H1 (cell line): ENCODE measurements at regions not wholly inside any gene's neighbourhood (a gene's known extent, or its start where the extent isn't known, plus 50 kb on each side); places are given as distances from the start of the nearest gene placed in this dataset.

Experiments used
- CTCF ChIA-PET: fragments of 300-600 bp; sonication (Branson Sonifier 250); formaldehyde crosslinking; loops from one replicate; lab custom pipeline; 2021; ENCODE audit not compliant: partially characterized antibody; lab: Charles Lee
- POLR2A ChIA-PET: fragments of 300-600 bp; sonication (Branson Sonifier 250); formaldehyde crosslinking; loops from one replicate; lab custom pipeline; 2021; ENCODE audit warnings: inconsistent platforms; ENCODE audit not compliant: partially characterized antibody; lab: Charles Lee
- DNase-seq, 2 experiments: peaks; one replicate each; pipeline versions ENCODE4 v3.0.0 to v3.0.0-alpha.2; 2010 to 2022; ENCODE audit warnings: low spot score in 2 of 2, low read depth in 1 of 2, mixed read lengths in 1 of 2
- FAIRE-seq: peaks from 2 replicates; lab custom pipeline; 2011; peaks lifted over from hg19 to GRCh38; lab: Jason Lieb, UNC
- H2AFZ ChIP-seq: 2 replicates; pipeline ENCODE4 v1.8.1; 2012; ENCODE audit warnings: low read length, inconsistent platforms
- H2AK5ac ChIP-seq: 2 replicates; pipeline ENCODE4 v1.6.1; 2013; ENCODE audit warnings: low read depth, low read length
- H2BK120ac ChIP-seq: replicated peaks from 2 replicates; pipeline ENCODE3; 2013; ENCODE audit warnings: low read depth, low read length, inconsistent platforms
- H2BK12ac ChIP-seq: 2 replicates; pipeline ENCODE4 v1.6.1; 2013; ENCODE audit warnings: low read depth, low read length
- H2BK15ac ChIP-seq: 2 replicates; pipeline ENCODE4 v1.6.1; 2013; ENCODE audit warnings: low read length
- H2BK20ac ChIP-seq: 2 replicates; pipeline ENCODE4 v1.6.1; 2013; ENCODE audit warnings: low read length
- H2BK5ac ChIP-seq: 2 replicates; pipeline ENCODE4 v1.6.1; 2013; ENCODE audit warnings: low read depth, low read length
- H3K14ac ChIP-seq: 2 replicates; pipeline ENCODE4 v1.6.1; 2013; ENCODE audit warnings: inconsistent platforms; ENCODE audit not compliant: insufficient read length
- H3K18ac ChIP-seq: 2 replicates; pipeline ENCODE4 v1.6.1; 2013; ENCODE audit warnings: low read length; ENCODE audit errors: extremely low read depth
- H3K23ac ChIP-seq: 2 replicates; pipeline ENCODE4 v1.6.1; 2013; ENCODE audit warnings: inconsistent platforms; ENCODE audit not compliant: insufficient read length
- H3K23me2 ChIP-seq: 2 replicates; pipeline ENCODE4 v1.6.1; 2013; ENCODE audit warnings: low read depth, low read length
- H3K27ac ChIP-seq: 2 replicates; pipeline ENCODE4 v1.6.1; 2011; ENCODE audit warnings: low read depth, low read length, inconsistent platforms
- H3K27me3 ChIP-seq, 4 experiments: replicated peaks in 1 of 4; 1 replicate in 1 of 4; 2 replicates in 3 of 4; pipeline versions ENCODE4 v1.6.1 to v1.8.1; 2011 to 2013; ENCODE audit warnings: low read length in 3 of 4, mild to moderate bottlenecking in 3 of 4, inconsistent platforms in 2 of 4, mixed read lengths in 2 of 4, moderate library complexity in 1 of 4; ENCODE audit not compliant: control insufficient read depth in 3 of 4, insufficient read depth in 3 of 4; ENCODE audit errors: extremely low read depth in 1 of 4
- H3K36me3 ChIP-seq, 4 experiments: 2 replicates each; pipeline versions ENCODE4 v1.6.1 to v1.8.1; 2011 to 2013; ENCODE audit warnings: mild to moderate bottlenecking in 4 of 4, low read length in 3 of 4, moderate library complexity in 2 of 4, control low read depth in 1 of 4, inconsistent platforms in 1 of 4; ENCODE audit not compliant: insufficient read depth in 4 of 4, control insufficient read depth in 2 of 4
- H3K4ac ChIP-seq: replicated peaks from 2 replicates; pipeline ENCODE3; 2013; ENCODE audit warnings: low read length, low read depth, mixed read lengths, inconsistent platforms; ENCODE audit not compliant: insufficient read length
- H3K4me1 ChIP-seq, 4 experiments: replicated peaks in 1 of 4; 1 replicate in 1 of 4; 2 replicates in 3 of 4; pipeline versions ENCODE4 v1.6.1 to v1.8.1; 2011 to 2013; ENCODE audit warnings: low read length in 3 of 4, inconsistent platforms in 2 of 4, mixed read lengths in 1 of 4; ENCODE audit not compliant: insufficient read depth in 4 of 4, control insufficient read depth in 3 of 4
- H3K4me2 ChIP-seq, 2 experiments: 2 replicates each; pipeline versions ENCODE4 v1.6.1 to v1.8.1; 2011 to 2013; ENCODE audit warnings: low read depth in 2 of 2, low read length in 2 of 2, control low read depth in 1 of 2, inconsistent platforms in 1 of 2, mild to moderate bottlenecking in 1 of 2; ENCODE audit not compliant: insufficient read depth in 1 of 2
- H3K4me3 ChIP-seq, 4 experiments: fragments of 200-600, 300-600 bp in 1 of 4; sonication (generic), shearing (Covaris generic), sonication (Bioruptor Twin) in 1 of 4; 2 replicates each; pipeline versions ENCODE4 v1.5.1 to v1.8.1; 2011 to 2016; ENCODE audit warnings: low read length in 4 of 4, low read depth in 3 of 4, control low read depth in 2 of 4, inconsistent platforms in 2 of 4, mild to moderate bottlenecking in 2 of 4, mixed read lengths in 1 of 4, moderate library complexity in 1 of 4; ENCODE audit not compliant: insufficient read depth in 2 of 4; ENCODE audit errors: extremely low read depth in 1 of 4
- H3K56ac ChIP-seq: replicated peaks from 2 replicates; pipeline ENCODE3; 2013; ENCODE audit warnings: low read depth, mild to moderate bottlenecking, mixed read lengths, low read length, inconsistent platforms; ENCODE audit not compliant: insufficient read length
- H3K79me1 ChIP-seq: 2 replicates; pipeline ENCODE4 v1.6.1; 2013; ENCODE audit warnings: low read depth, low read length, control low read depth
- H3K79me2 ChIP-seq, 2 experiments: 2 replicates each; pipeline versions ENCODE4 v1.6.1 to v1.8.1; 2012 to 2013; ENCODE audit warnings: low read length in 2 of 2, mild to moderate bottlenecking in 2 of 2, inconsistent platforms in 1 of 2; ENCODE audit not compliant: insufficient read depth in 2 of 2, control insufficient read depth in 1 of 2
- H3K9ac ChIP-seq, 4 experiments: replicated peaks in 1 of 4; 1 replicate in 1 of 4; 2 replicates in 3 of 4; pipeline versions ENCODE4 v1.6.1 to v1.8.1; 2011 to 2013; ENCODE audit warnings: low read depth in 3 of 4, low read length in 3 of 4, control low read depth in 2 of 4, mild to moderate bottlenecking in 2 of 4, moderate library complexity in 2 of 4, inconsistent platforms in 1 of 4; ENCODE audit errors: extremely low read depth in 1 of 4
- H3K9me3 ChIP-seq, 2 experiments: 2 replicates each; pipeline versions ENCODE4 v1.6.1 to v1.8.1; 2012 to 2013; ENCODE audit warnings: mild to moderate bottlenecking in 2 of 2, moderate library complexity in 2 of 2, control low read depth in 1 of 2, inconsistent platforms in 1 of 2, low read depth in 1 of 2, low read length in 1 of 2, mixed read lengths in 1 of 2; ENCODE audit not compliant: insufficient read depth in 2 of 2
- H4K20me1 ChIP-seq, 2 experiments: replicated peaks in 1 of 2; 2 replicates each; pipeline versions ENCODE3 to v1.8.1; 2011 to 2013; ENCODE audit warnings: inconsistent platforms in 2 of 2, low read length in 2 of 2, mild to moderate bottlenecking in 1 of 2; ENCODE audit not compliant: insufficient read depth in 2 of 2, control insufficient read depth in 1 of 2
- H4K5ac ChIP-seq: 2 replicates; pipeline ENCODE4 v1.6.1; 2013; ENCODE audit warnings: low read length, low read depth, mixed read lengths, inconsistent platforms; ENCODE audit not compliant: insufficient read length
- H4K8ac ChIP-seq: 2 replicates; pipeline ENCODE4 v1.8.0; 2013; ENCODE audit warnings: mild to moderate bottlenecking, moderate library complexity, low read length, inconsistent platforms; ENCODE audit not compliant: insufficient read depth; ENCODE audit errors: extremely low read depth
- H4K91ac ChIP-seq: replicated peaks from 2 replicates; pipeline ENCODE3; 2013; ENCODE audit warnings: low read length, mixed read lengths, inconsistent platforms; ENCODE audit not compliant: insufficient read length
- ASH2L ChIP-seq: fragments of 200-600, 300-600 bp; sonication (generic); IDR thresholded peaks from one replicate; pipeline ENCODE4 v1.7.1; 2017; ENCODE audit warnings: low read length
- CBX5 ChIP-seq: fragments of 300-800, 300-1000 bp; sonication (generic); IDR thresholded peaks from 2 replicates; pipeline ENCODE4 v1.7.1; 2016; ENCODE audit warnings: antibody characterized with exemption, low read length, low read depth
- CHD1 ChIP-seq: IDR thresholded peaks from 2 replicates; pipeline ENCODE4 v1.6.1; 2012; ENCODE audit warnings: low read depth, low read length, improper control_type of control experiment
- E2F6 ChIP-seq: IDR thresholded peaks from 2 replicates; pipeline ENCODE4 v1.6.1; 2012; ENCODE audit warnings: inconsistent platforms
- EZH2 ChIP-seq: fragments of 200-600 bp; sonication (generic); IDR thresholded peaks from 2 replicates; pipeline ENCODE4 v1.7.1; 2012; ENCODE audit warnings: low read depth, mild to moderate bottlenecking, moderate library complexity, low read length, inconsistent platforms; ENCODE audit not compliant: severe bottlenecking
- FOSL1 ChIP-seq: IDR thresholded peaks from 2 replicates; pipeline ENCODE4 v1.6.1; 2011; ENCODE audit warnings: mild to moderate bottlenecking, low read depth, low read length, moderate library complexity; ENCODE audit not compliant: insufficient read depth
- HDAC6 ChIP-seq: IDR thresholded peaks from one replicate; pipeline ENCODE4 v1.7.1; 2012; ENCODE audit warnings: low read depth, mild to moderate bottlenecking, inconsistent platforms, low read length, moderate library complexity
- JUN ChIP-seq: IDR thresholded peaks from 2 replicates; pipeline ENCODE4 v1.6.1; 2011; ENCODE audit warnings: low read depth, mild to moderate bottlenecking, improper control_type of control experiment, low read length
- RAD21 ChIP-seq, 2 experiments: IDR thresholded peaks in 1 of 2; conservative IDR thresholded peaks in 1 of 2; 2 replicates each; pipeline ENCODE4 v1.6.1; 2011; ENCODE audit warnings: low read depth in 2 of 2, low read length in 2 of 2, improper control_type of control experiment in 1 of 2, inconsistent platforms in 1 of 2, mild to moderate bottlenecking in 1 of 2, moderate library complexity in 1 of 2
- SIN3A ChIP-seq, 2 experiments: IDR thresholded peaks in 1 of 2; conservative IDR thresholded peaks in 1 of 2; 2 replicates each; pipeline ENCODE4 v1.6.1; 2011 to 2012; ENCODE audit warnings: low read length in 2 of 2, improper control_type of control experiment in 1 of 2, low read depth in 1 of 2, mild to moderate bottlenecking in 1 of 2
- SP2 ChIP-seq: IDR thresholded peaks from 2 replicates; pipeline ENCODE4 v1.6.1; 2012; ENCODE audit warnings: mild to moderate bottlenecking, low read length, inconsistent platforms
- TAF1 ChIP-seq: IDR thresholded peaks from 2 replicates; pipeline ENCODE4 v1.6.1; 2011; ENCODE audit warnings: mild to moderate bottlenecking, low read depth, low read length
- TBP ChIP-seq: IDR thresholded peaks from 2 replicates; pipeline ENCODE4 v1.6.1; 2011; ENCODE audit warnings: low read depth, low read length, improper control_type of control experiment
- WGBS, 2 experiments: shearing (Covaris generic) in 1 of 2; methylation state at CpG; one replicate each; pipeline versions ENCODE4 v1.1.6 to v1.1.7; 2013 to 2015; ENCODE audit warnings: low lambda C conversion rate in 2 of 2, mixed read lengths in 2 of 2, inconsistent platforms in 1 of 2, low coverage in 1 of 2, missing lambda C conversion rate in 1 of 2; ENCODE audit not compliant: insufficient replicate concordance in 2 of 2, insufficient coverage in 1 of 2, insufficient read length in 1 of 2; ENCODE audit errors: extremely low coverage in 1 of 2, missing lambda C conversion rate in 1 of 2; 5-methylcytosine and 5-hydroxymethylcytosine counted together

GRCh38 chr4:96992443-96992842 lies 1150.8 kb downstream of the STPG2 start:
- DNase-seq (no peak), FAIRE-seq (no peak)
- ChIA-PET POLR2A (no interaction called here), CTCF (interaction anchor here (0.9 kb wide), 1 partner anchor 18 kb away, joined by 3 read pairs; no protein-coding TSS in a partner anchor)
- Histone ChIP-seq H2BK120ac (no peak overlapping the region), H4K20me1 (no peaks in the 10 kb centered on the region), H2BK12ac (peak overlapping the region; percentile 11; the same call in 1 of the 2 replicates), H3K4me2 (no peak overlapping the region), H4K91ac (no peak overlapping the region), H3K56ac (no peak overlapping the region), H3K4ac (no peak overlapping the region), H3K79me2 (no peaks in the 10 kb centered on the region), H3K36me3 (no peaks in the 10 kb centered on the region), H3K79me1 (no peaks in the 10 kb centered on the region), H3K27me3 (no peaks in the 10 kb centered on the region), H2AFZ (no peak overlapping the region), H4K8ac (no peak overlapping the region), H3K27ac (no peak overlapping the region), H4K5ac (no peak overlapping the region), H3K18ac (no peak overlapping the region), H2BK5ac (no peak overlapping the region), H3K4me3 (no peak overlapping the region), H3K23me2 (no peaks in the 10 kb centered on the region), H3K14ac (no peak overlapping the region), H3K9ac (no peak overlapping the region), H2BK20ac (peak overlapping the region; percentile 16; the same call in 1 of the 2 replicates), H3K4me1 (peaks cover 0 to 12% (median 3%) of the 10 kb centered on the region in 4 experiments; a peak in 4 of 7 replicates), H2BK15ac (no peak overlapping the region), H3K23ac (no peak overlapping the region), H2AK5ac (no peak overlapping the region), H3K9me3 (no peaks in the 10 kb centered on the region)
- 83% methylated on average over 4 of the region's 4 CpGs; no CpG with 5 or more reads in 1 of the 2 experiments for WGBS, 2 experiments
- TF ChIP-seq RAD21 (IDR thresholded peaks at IDR 0.05 in 1 of 2, conservative IDR thresholded peaks at IDR 0.05 in 1 of 2; ENCODE audit: low read depth in 2 of 2, low read length in 2 of 2): no peak
- no peak for TF ChIP-seq FOSL1
- no peak for TF ChIP-seq TBP
- TF ChIP-seq SIN3A (conservative IDR thresholded peaks at IDR 0.05 in 1 of 2, IDR thresholded peaks at IDR 0.05 in 1 of 2; ENCODE audit: low read depth in 1 of 2, low read length in 2 of 2): no peak
- no peak for TF ChIP-seq CBX5
- TF ChIP-seq E2F6: no peak
- no peak for TF ChIP-seq HDAC6
- no peak for TF ChIP-seq CHD1
- TF ChIP-seq SP2: no peak
- no peak for TF ChIP-seq TAF1
- no peak for TF ChIP-seq EZH2
- TF ChIP-seq ASH2L: no peak
- no peak for TF ChIP-seq JUN
